Lower lobe of right lung (tissue), 2 donors: ENCODE measurements at regions not wholly inside any gene's neighbourhood (a gene's known extent, or its start where the extent isn't known, plus 50 kb on each side); places are given as distances from the start of the nearest gene placed in this dataset.

Source experiments
- ATAC-seq, 2 donors: fragments of 200-7000 bp; cut with Tn5 transposase; one replicate each; pipeline ENCODE4 v1.9.1; 2020 to 2022; ENCODE audit warnings: mild to moderate bottlenecking in 2 of 2, moderate library complexity in 2 of 2
- DNase-seq: peaks from one replicate; pipeline ENCODE4 v3.0.0-alpha.2; 2020
- H3K27ac ChIP-seq: fragments of 200-600 bp; one replicate; pipeline ENCODE4 v1.8.0; 2022
- H3K27me3 ChIP-seq: fragments of 200-600 bp; one replicate; pipeline ENCODE4 v1.8.0; 2022; ENCODE audit warnings: low read depth
- H3K36me3 ChIP-seq: fragments of 200-600 bp; one replicate; pipeline ENCODE4 v1.8.0; 2022; ENCODE audit warnings: mild to moderate bottlenecking
- H3K4me1 ChIP-seq: fragments of 200-600 bp; one replicate; pipeline ENCODE4 v1.8.0; 2022
- H3K4me3 ChIP-seq: fragments of 200-600 bp; one replicate; pipeline ENCODE4 v1.8.0; 2022; ENCODE audit warnings: mild to moderate bottlenecking
- H3K9me3 ChIP-seq: fragments of 200-600 bp; one replicate; pipeline ENCODE4 v1.8.0; 2022
- CTCF ChIP-seq: fragments of 200-600 bp; IDR thresholded peaks from one replicate; pipeline ENCODE4 v1.8.0; 2022; ENCODE audit warnings: antibody characterized with exemption, mild to moderate bottlenecking
- intact Hi-C: fragments of 100-400 bp; cut with DNase I; formaldehyde crosslinking; loops from one replicate; pipeline ENCODE4 v1.11.0; 2022
- donor health status: DM: no; HTN: yes; CAD: no; lungs with severe emphysema.

GRCh38 chr11:30089921-30090320 lies 73.1 kb upstream of the KCNA4 start:
- Histone ChIP-seq H3K9me3 (no peaks in the 10 kb centered on the region), H3K36me3 (no peaks in the 10 kb centered on the region), H3K4me1 (no peaks in the 10 kb centered on the region), H3K27ac (no peak overlapping the region), H3K4me3 (no peak overlapping the region), H3K27me3 (no peaks in the 10 kb centered on the region)
- ATAC-seq (no peak), DNase-seq (no peak)
- no peak for TF ChIP-seq CTCF
- intact Hi-C loops = no loop called here

- TF ChIP-seq CTCF = no peak
- H3K27me3 ChIP-seq = no peaks in the 10 kb centered on the region
- no peak for DNase-seq
- no peak overlapping the region for H3K4me3 ChIP-seq
- no peak for ATAC-seq
- H3K4me1 ChIP-seq = no peaks in the 10 kb centered on the region
- H3K27ac ChIP-seq = no peak overlapping the region
- H3K9me3 ChIP-seq = no peaks in the 10 kb centered on the region
- intact Hi-C loops = no loop called here
- no peaks in the 10 kb centered on the region for H3K36me3 ChIP-seq
Measured at GRCh38 chr11:30091246-30091645, 74.4 kb upstream of the KCNA4 start.

GRCh38 chr11:30091737-30092136 lies 74.9 kb upstream of the KCNA4 start:
- Histone ChIP-seq H3K27ac (no peak overlapping the region), H3K36me3 (no peaks in the 10 kb centered on the region), H3K9me3 (no peaks in the 10 kb centered on the region), H3K4me3 (no peak overlapping the region), H3K4me1 (no peaks in the 10 kb centered on the region), H3K27me3 (no peaks in the 10 kb centered on the region)
- intact Hi-C loops = no loop called here
- no peak for ATAC-seq
- DNase-seq = no peak
- TF ChIP-seq CTCF = no peak

- Histone ChIP-seq H3K27me3 (no peaks in the 10 kb centered on the region), H3K27ac (no peak overlapping the region), H3K36me3 (no peaks in the 10 kb centered on the region), H3K4me3 (no peak overlapping the region), H3K4me1 (no peaks in the 10 kb centered on the region), H3K9me3 (no peaks in the 10 kb centered on the region)
- ATAC-seq (no peak), DNase-seq (no peak)
- intact Hi-C loops = no loop called here
- TF ChIP-seq CTCF = no peak
Measured at GRCh38 chr11:30092518-30092917, 75.7 kb upstream of the KCNA4 start.

GRCh38 chr11:30100495-30100894 lies 83.7 kb upstream of the KCNA4 start:
- no peak overlapping the region for H3K27ac ChIP-seq
- no peaks in the 10 kb centered on the region for H3K4me1 ChIP-seq
- TF ChIP-seq CTCF = no peak
- no peak for DNase-seq
- H3K4me3 ChIP-seq = no peak overlapping the region
- H3K27me3 ChIP-seq = no peaks in the 10 kb centered on the region
- intact Hi-C loops = no loop called here
- H3K9me3 ChIP-seq = no peaks in the 10 kb centered on the region
- H3K36me3 ChIP-seq = no peaks in the 10 kb centered on the region
- ATAC-seq = no peak
